Fibroblast of skin of left quadriceps (primary cell): ENCODE measurements at regions not wholly inside any gene's neighbourhood (a gene's known extent, or its start where the extent isn't known, plus 50 kb on each side); places are given as distances from the start of the nearest gene placed in this dataset.

Experiments used
- DNase-seq, 2 experiments: peaks; one replicate each; pipeline ENCODE4 v3.0.0-alpha.2; 2013; ENCODE audit warnings: low read depth in 2 of 2

GRCh38 chr4:128603081-128603480, 206.4 kb upstream of the JADE1 start:
- peak in 1 of 2 experiments; percentile 32 for DNase-seq

DNA sequence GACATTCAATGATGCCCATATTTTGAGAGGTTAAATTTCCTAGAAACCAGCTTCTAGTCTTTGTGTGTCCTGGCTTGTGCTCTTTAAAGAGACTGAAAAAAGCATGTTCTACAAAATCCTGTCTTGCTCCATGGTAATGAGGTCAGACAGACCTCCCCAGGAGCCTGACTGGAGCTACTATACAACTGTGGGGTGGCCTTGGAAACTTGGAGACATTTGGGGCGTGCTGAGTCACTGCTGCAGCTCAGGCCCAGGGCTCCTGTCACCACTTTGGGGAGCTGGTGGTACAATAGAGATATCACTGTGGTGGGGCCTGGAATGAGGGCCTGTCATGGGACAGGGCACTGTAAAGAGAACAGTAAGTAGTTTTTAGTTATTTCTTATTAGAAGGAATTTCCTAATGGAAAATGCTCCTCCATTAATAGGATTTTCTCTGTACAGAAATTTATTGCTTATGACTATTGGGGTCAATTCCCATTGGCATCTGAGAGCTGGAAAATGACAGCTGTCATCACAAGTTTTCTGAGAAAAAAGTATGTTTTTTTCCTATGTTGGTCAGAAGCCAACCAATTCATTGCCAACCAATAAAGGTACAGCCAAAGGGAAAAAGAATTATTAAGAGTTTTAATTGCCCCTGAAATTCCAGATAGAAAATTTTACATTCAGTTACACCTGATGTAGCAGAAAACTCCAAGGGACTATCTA, 207.4 kb upstream of the JADE1 start:
- peak in 1 of 2 experiments; percentile 6 for DNase-seq

DNA sequence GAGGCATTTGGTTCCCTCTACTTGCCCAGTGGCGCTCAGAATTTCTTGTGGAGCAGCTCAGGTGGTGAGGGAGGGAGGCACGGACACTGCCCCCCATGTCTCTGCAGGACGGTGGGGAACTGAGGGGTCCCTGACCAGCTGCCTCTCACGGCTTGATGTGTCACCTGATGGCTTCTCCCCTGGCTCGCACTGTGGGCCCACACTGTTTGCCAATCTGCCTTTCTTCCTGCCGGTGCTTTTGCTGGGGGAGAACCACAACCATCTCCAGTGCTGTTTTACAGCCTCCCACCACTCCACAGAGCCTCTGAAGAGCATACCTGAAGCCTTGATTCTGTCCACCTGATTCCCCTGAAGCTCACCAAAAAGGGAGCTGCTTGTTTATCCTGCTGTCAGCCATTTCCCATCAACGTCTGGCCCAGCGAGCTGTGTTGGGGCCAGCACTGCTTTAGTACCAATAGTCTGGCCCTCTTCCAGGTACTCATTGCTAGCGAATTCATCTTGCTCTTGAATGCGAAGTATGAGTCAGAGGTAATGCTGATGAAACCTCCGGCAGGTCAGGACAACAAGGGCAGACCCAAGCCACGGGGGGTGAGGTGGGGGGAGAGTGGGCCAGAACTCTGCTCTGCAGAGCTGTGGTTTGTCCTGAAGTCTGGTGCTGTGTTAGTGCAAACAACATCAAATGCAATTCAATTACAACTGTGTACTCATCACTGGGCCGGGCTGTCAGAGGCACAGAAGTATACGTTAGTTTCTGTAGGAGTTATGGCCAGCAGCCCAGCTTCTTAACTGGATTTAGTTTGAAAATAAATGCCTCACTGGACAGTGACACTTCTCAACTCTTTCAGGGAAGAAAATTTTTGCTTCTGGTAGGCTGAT, 208.3 kb upstream of the JADE1 start:
- DNase-seq = peak; percentile 94 to 95

DNA sequence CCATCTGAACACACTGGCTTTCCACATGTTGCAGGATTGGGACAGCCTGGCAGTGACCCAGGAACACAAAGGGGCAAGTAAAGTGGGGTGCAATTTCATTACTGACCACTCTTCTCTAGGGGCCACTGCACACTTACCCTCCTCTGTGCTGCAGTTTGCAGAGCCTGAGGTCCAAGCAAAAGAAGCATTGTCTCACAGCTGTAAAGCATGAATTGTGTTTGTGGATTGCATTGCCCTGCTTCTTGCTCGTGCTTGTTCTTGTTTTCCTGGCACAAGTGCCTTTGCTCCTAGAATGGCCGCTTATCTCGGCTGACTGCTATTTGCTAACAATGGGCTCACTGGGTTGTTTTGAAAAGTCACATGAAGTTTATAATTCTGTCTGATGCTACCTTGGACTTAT, 209.1 kb upstream of the JADE1 start:
- no peak for DNase-seq

DNA sequence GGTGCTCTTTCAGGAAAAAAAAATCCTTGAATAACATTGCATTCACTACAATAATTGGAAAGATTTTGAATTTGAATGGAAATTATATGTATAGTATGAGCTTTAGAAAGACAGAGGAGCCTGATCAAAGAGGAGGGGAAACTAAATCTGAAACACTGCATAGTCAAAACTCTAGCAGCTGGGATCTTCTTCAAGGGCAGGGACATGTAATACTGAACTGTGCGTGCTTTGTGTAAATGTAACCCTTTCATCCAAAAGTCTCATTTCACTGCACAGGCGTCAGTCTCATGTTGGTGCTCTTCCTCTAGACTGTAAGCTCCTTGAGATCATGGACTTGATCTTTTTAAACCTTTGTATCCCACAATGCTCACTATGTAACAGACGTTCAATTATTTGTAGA, 212.0 kb upstream of the JADE1 start:
- DNase-seq = no peak

DNA sequence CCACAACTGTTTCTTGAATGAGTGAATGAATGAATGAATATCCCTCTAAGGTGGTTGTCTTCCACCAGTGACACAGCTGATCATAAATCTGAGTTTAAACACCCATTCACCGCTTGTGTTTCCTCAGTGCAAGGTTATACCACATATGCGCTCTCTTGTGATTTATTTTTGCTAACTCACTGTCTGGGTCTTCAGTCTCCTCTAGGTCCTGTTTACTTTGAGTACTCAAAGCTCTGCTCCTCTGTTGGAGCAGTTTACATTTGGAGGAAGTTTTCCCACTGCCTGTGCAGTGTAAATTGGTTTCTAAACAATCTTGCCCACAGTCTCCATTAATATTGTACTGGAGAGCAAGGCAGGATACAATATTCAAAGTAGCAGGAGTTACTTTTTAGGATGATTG, 212.6 kb upstream of the JADE1 start:
- no peak for DNase-seq

- DNase-seq = no peak
These were observed 213.4 kb upstream of the JADE1 start for GRCh38 chr4:128596115-128596514.

DNA sequence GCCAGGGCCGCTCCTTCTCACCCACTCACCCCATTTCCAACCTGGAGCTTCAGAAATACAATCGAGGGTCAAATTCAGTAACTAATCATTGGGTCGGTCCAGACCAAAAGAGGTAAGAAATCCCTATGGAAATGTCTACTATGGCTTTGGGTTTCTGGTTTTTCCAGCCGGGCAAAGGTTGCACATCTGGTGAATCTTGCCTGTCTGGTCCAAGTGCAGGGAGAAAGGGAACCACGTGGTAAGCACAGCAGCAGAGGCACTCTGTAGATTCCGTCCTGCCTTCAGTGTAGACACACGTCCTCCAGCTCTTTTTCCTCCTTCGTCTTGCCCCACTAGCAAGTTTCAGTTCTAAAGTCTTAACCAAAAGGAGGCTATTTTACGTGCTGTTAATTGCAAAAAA, 218.0 kb upstream of the JADE1 start:
- no peak for DNase-seq

GRCh38 chr4:128590773-128591172, 218.7 kb upstream of the JADE1 start:
- DNase-seq = no peak

DNA sequence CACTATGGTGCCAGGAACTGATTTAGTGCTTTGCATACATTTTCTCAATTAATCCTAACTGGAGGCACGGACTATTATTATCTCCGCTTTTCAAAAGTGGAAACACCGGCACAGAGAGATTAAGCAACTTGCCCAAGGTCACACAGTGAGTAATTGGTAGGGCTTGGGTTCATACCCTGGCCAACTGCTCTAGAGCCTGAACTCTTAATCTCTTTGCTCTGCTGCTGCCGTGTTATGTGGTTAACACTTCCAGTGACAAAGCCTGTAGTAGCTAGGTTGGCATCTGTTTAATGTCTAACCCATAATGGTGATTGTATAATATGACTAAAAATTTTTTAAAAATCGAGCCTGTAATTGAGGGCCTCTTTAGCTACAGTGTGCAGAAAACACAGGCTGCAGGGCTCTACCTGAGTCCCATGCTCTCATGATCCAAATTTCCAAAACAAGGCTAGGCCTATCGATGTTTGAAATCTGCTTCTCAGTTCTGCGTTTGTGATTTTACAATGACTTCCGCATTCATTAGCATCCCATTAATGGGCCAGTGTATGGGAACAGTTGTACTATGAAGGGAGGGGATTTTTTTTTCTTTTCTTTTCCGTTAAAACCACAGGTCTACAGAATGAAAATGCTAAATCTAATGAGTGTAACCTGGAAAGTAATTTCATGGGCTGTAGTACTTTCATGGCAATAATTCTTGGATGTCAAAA, 219.3 kb upstream of the JADE1 start:
- DNase-seq = no peak

DNA sequence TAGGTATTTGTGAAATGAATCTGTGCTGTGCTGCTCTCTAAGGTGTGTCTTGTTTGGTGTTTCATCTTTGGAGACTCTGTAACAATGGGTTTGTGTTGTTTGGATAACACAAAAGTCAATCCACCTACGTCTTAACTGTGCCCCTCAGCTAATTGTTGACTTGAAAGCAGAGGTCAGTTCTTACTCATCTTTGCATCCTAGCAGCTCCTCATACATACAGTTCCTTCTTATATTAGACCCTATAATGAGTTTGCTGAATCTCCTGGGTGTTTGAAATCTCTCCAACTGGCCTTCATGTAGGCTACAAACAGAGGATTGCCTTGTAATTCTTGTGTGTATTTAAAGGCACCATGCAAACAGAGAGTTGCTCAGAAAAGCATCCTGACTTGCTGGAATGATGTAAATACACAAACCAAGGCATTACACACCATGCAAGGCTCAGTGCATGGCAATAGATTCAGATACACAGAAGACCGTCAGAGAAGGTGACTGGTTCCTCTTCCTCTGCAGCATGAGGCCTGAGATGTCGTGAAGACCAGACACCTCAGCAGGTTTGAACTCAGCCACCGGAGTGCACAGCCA, 220.0 kb upstream of the JADE1 start:
- DNase-seq = no peak

DNA sequence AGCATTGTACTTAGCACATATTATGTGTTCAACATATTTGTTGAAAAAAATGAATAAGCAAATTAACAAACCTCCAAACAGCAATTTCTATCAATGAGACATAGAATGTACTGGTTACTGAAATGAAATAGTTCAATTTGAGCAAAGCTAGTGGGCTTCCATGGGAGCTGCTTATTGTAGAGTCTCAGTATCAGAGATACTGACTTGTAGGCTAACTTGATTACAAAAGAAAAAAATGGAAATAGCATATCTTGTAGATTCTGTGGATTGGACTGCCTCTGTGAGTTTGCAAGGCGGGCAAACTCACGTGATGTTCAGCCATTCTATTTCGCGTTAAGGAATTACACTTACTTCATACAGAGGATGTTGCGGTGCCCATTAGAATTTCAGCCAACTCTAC, 222.1 kb upstream of the JADE1 start:
- no peak for DNase-seq

GRCh38 chr4:128583753-128584712, 225.5 kb upstream of the JADE1 start:
- no peak for DNase-seq

GRCh38 chr4:128582427-128582870, 227.1 kb upstream of the JADE1 start:
- no peak for DNase-seq

- no peak for DNase-seq
These were observed 230.2 kb upstream of the JADE1 start for GRCh38 chr4:128579154-128579853.

DNA sequence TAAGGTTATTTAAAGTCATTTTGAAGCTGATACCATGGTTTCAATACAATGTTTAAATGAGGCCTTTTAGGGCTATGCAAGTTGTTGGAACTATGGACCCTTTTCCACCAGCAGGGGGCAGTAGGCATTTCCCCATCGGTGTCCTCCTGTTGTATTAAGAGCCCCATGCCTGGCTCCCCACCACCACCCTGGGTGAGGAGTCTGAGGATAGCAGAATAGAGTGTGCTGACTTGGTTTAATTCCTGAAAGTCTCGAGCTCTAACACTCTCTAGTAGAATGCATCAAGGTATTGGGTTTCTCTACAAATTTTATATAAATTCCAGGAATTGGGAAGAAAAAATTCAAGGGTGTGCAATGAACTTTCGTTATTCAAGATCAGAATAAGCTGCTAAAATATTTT, 234.8 kb upstream of the JADE1 start:
- no peak for DNase-seq

DNA sequence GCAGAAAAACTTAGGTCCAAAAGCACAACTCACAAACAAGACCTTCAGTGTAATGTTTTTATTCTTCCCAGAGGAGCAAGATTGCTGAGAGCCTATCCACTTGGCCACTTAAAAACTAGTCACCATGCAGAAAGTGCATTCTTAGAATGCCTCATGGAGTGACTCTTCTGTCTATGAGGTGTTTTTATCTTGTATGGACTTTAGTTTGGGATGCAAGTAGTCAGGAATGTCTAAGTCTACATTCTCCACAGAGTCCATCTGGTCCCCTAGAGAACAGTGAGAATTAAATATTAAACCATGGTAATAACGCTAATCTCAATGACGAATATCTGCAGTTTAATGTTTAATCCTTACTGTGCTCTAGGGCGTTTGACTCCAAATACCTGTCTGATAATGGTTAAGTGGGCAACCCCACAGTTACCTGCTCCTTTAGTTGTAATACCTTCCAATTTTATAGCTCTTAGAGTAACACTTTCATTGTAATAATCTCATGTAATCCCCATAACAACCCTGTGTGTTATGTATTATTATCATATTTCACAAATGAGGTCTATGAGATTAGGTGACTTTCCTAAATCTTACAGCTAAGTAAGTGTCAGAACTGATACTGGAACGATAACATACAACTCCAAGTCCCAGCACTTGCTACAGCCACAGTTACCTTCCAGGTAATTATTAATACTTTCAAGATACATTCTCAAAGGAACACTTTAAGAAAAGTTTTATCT, 235.6 kb upstream of the JADE1 start:
- peak; percentile 80 to 82 for DNase-seq

- DNase-seq = no peak
These were observed 236.7 kb upstream of the JADE1 start for GRCh38 chr4:128572778-128573241.

GRCh38 chr4:128571747-128572146, 237.8 kb upstream of the JADE1 start:
- peak; percentile 55 to 56 for DNase-seq
